M059J (cell line): ENCODE measurements at regions not wholly inside any gene's neighbourhood (a gene's known extent, or its start where the extent isn't known, plus 50 kb on each side); places are given as distances from the start of the nearest gene placed in this dataset.
A peak's percentile ranks its signal among the peaks of the same experiment; 100 is the strongest.

Source experiments
- DNase-seq: peaks from one replicate; pipeline ENCODE4 v3.0.0-alpha.2; 2012; ENCODE audit warnings: low read depth

- no peak for DNase-seq
Observed at GRCh38 chr13:105462098-105462497, 1073.4 kb downstream of the EFNB2 start.

- DNase-seq, result peak; percentile 21
Observed at GRCh38 chr13:105452895-105453294, 1082.6 kb downstream of the EFNB2 start.

- DNase-seq, result no peak
Observed at GRCh38 chr13:105450784-105451183, 1084.7 kb downstream of the EFNB2 start.

GRCh38 chr13:105448811-105449210 is 1086.7 kb downstream of the EFNB2 start:
- DNase-seq, result no peak

GRCh38 chr13:105446197-105446596 is 1089.3 kb downstream of the EFNB2 start:
- DNase-seq, result peak; percentile 46

- peak; percentile 29 for DNase-seq
Observed at GRCh38 chr13:105445796-105446195, 1089.7 kb downstream of the EFNB2 start.

- DNase-seq, result peak; percentile 98
Observed at GRCh38 chr13:105442949-105443699, 1092.3 kb downstream of the EFNB2 start.

GRCh38 chr13:105442040-105442439 is 1093.4 kb downstream of the EFNB2 start:
- DNase-seq, result no peak

GRCh38 chr13:105441051-105441750 is 1094.3 kb downstream of the EFNB2 start:
- no peak for DNase-seq

GRCh38 chr13:105436943-105437342 is 1098.5 kb downstream of the EFNB2 start:
- DNase-seq, result no peak

GRCh38 chr13:105432438-105432837 is 1103.0 kb downstream of the EFNB2 start:
- no peak for DNase-seq

GRCh38 chr13:105428811-105429210 is 1106.7 kb downstream of the EFNB2 start:
- peak; percentile 66 for DNase-seq

- DNase-seq, result no peak
Observed at GRCh38 chr13:105426441-105426840, 1109.0 kb downstream of the EFNB2 start.

- no peak for DNase-seq
Observed at GRCh38 chr13:105414639-105415038, 1120.8 kb downstream of the EFNB2 start.

GRCh38 chr13:105412171-105412570 is 1123.3 kb downstream of the EFNB2 start:
- no peak for DNase-seq

- DNase-seq, result peak; percentile 12
Observed at GRCh38 chr13:105410602-105411001, 1124.9 kb downstream of the EFNB2 start.

- peak; percentile 4 for DNase-seq
Observed at GRCh38 chr13:105406551-105406950, 1128.9 kb downstream of the EFNB2 start.

GRCh38 chr13:105403086-105403485 is 1132.4 kb downstream of the EFNB2 start:
- DNase-seq, result no peak

- DNase-seq, result peak; percentile 22
Observed at GRCh38 chr13:105395041-105395440, 1140.4 kb downstream of the EFNB2 start.

GRCh38 chr13:105389373-105389772 is 1146.1 kb downstream of the EFNB2 start:
- DNase-seq, result no peak

- DNase-seq, result no peak
Observed at GRCh38 chr13:105377452-105377851, 1158.0 kb downstream of the EFNB2 start.

- DNase-seq, result no peak
Observed at GRCh38 chr13:105370011-105370650, 1165.3 kb downstream of the EFNB2 start.

- DNase-seq, result no peak
Observed at GRCh38 chr13:105368781-105369180, 1166.7 kb downstream of the EFNB2 start.
